UCSD-AML1 (cell line): ENCODE measurements at regions not wholly inside any gene's neighbourhood (a gene's known extent, or its start where the extent isn't known, plus 50 kb on each side); places are given as distances from the start of the nearest gene placed in this dataset.
"Not testable (repeated sequence)": the region's sequence is repeated elsewhere in the genome, so short reads cannot be mapped to it uniquely, and the experiment has no call there.

Experiments
- DNase-seq: peaks from one replicate; lab custom pipeline; 2025; ENCODE audit not compliant: unreplicated experiment; lab: John Stamatoyannopoulos, UW

- DNase-seq = no peak
Measured at GRCh38 chr6:145075425-145075824, 659.9 kb downstream of the EPM2A start.

DNA sequence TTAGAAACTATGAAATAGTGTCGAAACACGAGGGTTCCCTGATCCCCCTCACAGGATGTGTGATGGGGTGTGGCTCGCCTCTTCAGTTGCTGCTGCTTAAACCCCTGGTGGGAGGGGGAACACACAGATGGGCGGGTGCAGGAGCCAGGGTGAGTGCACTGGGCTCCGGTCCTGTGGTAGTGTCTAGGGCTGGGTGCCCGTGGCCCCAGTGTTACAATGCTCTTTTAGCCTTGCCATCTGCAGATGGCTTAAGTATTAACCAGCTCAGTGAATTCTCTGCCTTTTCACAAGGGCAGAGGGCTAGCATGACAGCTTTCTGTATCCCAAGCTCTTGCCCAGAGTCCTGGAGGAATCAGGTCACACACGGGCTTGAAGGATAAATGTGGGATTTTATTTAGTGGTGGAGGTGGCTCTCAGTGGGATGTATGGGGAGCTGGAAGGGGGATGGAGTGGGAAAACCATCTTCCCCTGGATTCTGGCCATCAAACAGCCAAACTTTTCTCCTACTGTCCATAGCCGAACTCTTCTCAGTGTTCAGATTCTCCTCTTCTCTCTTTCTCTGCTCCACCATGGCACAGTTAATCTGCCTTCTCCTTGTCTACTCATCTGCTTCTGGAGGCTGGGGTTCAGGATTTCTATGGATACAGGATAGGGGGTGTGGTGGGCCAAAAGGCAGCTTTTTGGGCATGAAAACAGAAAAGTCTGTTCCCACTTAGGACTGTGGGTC, 659.0 kb downstream of the EPM2A start:
- no peak for DNase-seq

GRCh38 chr6:145077382-145077781, 657.9 kb downstream of the EPM2A start:
- DNase-seq = no peak

DNA sequence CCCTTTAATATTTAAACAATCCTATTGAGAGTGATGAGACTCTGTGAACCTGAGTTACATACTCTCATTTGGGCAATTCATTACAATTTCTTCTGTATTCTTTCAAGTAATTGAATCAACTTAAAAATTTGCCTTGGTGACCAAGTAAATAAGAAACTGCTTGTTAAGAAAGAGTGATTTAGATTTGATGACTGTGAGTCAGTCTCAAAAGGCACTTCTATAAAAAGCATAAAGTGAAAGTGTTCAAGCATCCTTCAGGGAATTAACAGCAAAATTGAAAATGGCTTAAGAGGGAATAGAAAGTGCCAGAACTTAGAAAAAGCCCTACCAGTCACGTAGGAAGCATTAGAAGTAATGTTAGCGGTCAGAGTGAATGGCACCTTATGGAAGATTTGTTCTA, 654.7 kb downstream of the EPM2A start:
- DNase-seq = no peak

DNA sequence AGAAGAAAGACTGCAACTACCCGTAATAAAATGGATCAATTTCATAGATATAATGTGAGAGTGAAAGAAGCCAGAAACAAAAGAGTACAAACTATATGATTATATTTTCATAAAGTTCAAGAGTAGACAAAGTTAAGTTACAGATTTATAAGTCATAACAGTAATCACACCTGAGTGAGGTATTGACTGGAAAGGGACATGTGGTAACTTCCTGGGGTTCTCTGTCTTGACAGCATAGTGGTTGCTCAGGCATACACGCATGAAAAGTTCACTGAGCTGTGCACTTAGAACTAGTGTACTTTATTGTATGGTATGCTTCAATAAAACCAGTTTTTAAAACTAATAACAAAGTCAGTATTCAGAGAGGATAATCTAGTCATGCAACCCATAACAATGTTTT, 653.6 kb downstream of the EPM2A start:
- no peak for DNase-seq

GRCh38 chr6:145082359-145082758, 653.0 kb downstream of the EPM2A start:
- no peak for DNase-seq

- DNase-seq = no peak
Measured at GRCh38 chr6:145086197-145086596, 649.1 kb downstream of the EPM2A start.

DNA sequence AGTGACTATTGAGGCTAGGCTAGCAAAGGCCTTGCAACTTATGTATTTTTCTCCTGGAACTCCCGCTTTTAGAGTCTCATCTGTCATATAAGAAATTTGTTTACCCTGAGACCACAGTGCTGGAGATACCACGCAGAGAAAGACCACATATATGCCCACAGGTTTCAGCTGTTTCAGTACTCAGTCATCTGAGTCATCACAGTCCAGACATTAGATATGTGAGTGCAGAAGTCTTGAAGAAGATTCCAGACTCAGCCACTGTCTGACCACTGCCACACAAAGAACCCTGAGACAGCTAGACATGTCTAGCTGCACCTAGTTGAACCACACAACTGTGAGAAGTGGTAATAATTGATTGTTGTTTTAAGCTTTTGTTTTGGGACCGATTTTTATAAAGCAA, 648.3 kb downstream of the EPM2A start:
- no peak for DNase-seq

DNA sequence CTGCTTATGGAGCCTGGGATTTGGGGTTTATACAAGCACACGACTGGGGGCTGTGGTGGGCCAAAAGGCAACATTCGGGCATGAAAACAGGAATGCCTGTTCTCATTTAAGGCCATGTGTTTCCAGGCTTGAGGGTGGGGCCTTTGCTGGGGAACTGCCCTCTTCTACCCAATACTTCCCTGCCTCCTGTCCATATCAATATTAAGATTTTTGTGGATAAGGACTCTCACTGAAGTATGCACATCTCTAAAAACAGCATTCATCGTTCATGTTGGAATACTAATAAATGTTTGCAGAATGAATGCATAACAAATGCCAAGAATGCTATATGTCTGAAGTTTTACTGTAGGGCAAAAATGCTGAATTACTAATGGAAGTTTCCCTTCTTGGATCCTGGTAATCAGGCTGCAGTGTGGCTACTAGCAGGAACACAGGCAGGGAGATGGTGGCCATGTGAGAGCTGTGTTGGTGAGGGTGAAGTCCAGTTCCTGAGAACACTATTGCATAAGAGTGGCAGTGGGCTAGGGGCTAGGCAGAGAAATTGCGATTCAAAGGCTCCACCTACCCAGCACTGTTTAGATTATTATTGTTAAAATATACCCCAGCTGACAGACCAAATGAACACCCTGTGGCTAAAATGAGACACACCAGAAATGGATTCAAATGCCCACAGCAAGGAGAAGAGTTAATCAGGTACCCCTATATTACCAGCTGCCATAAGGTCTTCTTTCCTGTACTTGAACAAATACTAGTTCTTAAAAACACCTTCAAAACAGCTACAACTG, 644.3 kb downstream of the EPM2A start:
- DNase-seq = no peak

- no peak for DNase-seq
Measured at GRCh38 chr6:145091586-145092142, 643.7 kb downstream of the EPM2A start.

- no peak for DNase-seq
Measured at GRCh38 chr6:145092554-145092953, 642.8 kb downstream of the EPM2A start.

GRCh38 chr6:145093226-145093625, 642.1 kb downstream of the EPM2A start:
- DNase-seq = no peak

DNA sequence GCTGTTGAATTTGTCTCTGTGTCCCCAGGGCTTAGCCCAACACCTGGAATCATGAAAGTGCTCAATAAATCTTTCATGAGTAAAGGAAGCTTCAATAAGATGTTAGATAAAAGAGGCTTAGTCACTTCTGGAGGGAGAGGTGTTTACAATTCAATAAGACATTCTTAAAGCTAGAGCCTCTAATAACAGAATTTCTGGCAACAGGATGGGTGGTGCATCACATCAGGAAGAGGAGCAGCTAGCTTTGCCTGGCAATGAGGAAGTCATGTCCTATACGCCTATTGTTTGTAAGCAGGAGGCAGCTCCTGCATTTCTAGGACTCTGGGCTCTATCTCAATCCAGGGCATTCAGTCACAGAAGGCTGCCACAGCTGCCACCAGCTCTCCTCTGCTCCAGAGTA, 638.5 kb downstream of the EPM2A start:
- no peak for DNase-seq

- not testable (repeated sequence) for DNase-seq
Measured at GRCh38 chr6:145098127-145098526, 637.2 kb downstream of the EPM2A start.

DNA sequence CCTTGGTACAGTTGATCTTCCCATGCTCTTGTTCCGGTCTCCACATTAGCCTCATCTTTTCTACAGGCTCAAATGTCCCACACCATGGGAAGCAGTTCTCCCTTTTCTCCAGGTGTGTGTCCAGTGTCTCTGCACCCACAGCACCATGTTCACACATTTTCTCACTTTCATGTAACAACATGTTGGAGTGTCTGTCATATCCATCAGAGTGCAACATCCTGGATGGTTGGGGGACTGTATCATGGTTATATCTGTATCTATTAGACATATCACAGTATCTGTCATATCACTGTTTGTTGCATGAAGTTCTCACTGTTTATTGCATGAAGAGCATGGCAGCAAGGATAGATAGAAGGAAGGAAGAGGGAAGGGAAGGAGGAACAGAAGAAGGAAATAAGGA, 635.6 kb downstream of the EPM2A start:
- DNase-seq = no peak

DNA sequence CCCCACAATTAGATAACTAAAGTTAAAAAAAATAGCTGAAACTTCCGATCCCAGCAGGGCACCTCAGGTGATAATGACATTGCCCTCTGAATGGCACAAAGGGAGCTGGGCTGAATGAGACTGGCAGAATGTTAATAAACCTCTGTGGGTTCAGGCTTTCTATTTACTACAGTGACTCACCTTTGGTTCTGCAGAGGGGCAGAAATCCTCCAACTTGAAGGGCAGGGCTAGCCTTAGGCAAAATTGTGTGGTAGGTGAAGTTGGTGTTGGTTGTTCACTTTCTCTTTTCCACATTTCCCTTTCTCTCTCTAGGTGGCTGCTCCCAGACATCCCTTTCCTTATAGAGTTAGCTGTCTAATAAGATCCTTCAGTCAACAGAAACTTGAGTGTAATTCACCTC, 625.2 kb downstream of the EPM2A start:
- no peak for DNase-seq

GRCh38 chr6:145111407-145111806, 623.9 kb downstream of the EPM2A start:
- DNase-seq = not testable (repeated sequence)

DNA sequence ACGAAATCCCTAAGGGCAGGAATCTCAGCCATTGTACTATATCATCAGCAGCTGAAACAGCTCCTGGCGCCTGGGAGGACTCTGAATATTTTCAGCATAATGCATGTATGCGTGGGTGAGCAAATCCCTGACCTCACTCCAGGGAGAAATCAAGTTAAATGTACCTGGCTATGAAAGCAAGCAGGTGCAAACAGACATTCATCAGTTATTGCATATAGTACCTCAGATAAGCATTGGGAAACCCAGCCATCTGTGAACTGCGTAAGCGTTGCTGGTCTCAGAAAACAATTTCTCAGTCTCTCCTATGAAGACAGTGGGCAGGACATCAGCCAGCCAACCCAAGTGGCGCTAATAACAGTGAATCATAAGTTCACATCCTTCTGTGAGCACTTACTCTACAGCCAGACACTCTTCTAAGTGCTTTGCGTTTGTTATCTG, 622.6 kb downstream of the EPM2A start:
- no peak for DNase-seq

GRCh38 chr6:145115638-145116037, 619.7 kb downstream of the EPM2A start:
- no peak for DNase-seq

DNA sequence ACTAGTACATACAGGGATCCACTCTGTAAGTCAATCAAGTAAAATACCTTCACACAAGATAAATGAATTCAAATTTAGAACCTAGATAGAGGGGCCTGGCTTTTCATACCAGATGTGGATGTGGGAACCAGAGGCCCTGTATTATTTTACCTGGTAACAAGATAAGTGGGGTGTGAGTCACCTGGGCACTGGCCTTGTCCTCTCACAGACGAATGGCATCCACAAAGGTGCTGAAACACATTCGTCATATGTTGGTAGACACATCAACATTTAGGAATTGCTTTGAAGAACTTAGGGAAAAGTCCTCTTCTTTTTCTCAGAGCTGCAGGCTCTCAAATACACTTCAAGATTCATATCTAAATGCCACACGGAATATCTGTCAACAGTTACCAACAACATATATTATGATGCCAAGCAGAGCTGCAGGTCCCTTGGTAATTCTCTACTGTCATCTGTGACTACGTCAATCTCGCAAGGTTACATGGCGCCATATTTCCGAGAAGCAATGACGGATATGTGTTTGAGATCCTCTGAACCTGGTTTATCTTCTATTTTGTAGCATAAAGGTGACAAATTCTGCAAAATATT, 618.6 kb downstream of the EPM2A start:
- DNase-seq = no peak

DNA sequence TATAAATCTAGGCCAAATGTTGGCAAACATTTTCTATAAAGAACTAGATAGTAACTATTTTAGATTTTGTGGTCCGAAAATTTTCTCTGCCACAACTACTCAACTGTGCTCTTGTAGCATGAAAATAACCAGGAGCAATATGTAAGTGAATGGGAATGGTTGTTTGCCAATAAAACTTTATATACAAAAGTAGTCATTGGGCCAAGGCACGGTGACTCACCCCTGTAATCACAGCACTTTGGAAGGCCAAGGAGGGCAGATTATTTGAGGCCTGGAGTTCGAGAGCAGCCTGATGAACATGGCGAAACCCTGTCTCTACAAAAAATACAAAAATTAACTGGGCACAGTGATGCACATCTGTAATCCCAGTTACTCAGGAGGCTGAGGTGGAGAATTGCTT, 617.1 kb downstream of the EPM2A start:
- DNase-seq = no peak

DNA sequence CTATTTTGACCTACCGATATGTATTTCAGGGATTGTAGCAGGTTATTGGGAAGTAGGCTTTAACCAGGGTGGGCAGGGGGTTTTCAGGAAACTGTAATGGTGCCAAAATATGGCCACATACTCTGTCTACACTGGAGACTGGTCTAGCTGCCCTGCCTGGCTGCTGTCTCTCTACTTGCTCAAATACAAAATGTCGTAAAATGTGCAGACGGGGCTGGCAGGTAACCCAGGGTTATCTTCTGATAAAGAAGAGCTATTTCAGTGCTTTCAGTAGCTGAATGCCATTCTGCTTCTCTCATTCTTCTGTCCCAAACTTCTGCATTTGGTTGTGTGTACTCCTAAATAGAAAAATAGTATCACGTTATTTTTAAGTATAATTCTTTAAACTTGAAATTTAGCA, 616.2 kb downstream of the EPM2A start:
- DNase-seq = no peak
